A549 (cell line): ENCODE measurements at regions not wholly inside any gene's neighbourhood (a gene's known extent, or its start where the extent isn't known, plus 50 kb on each side); places are given as distances from the start of the nearest gene placed in this dataset.
A peak's percentile ranks its signal among the peaks of the same experiment; 100 is the strongest.

ENCODE experiments used
- ATAC-seq, 2 experiments: fragments of 200-7000 bp in 1 of 2; fragments of >200 bp in 1 of 2; cut with Nextera tagmentation in 1 of 2; cut with Tn5 transposase in 1 of 2; 3 replicates each; pipeline versions ENCODE4 v1.8.0 to v1.9.1; 2018 to 2020; ENCODE audit warnings: mild to moderate bottlenecking in 1 of 2, moderate library complexity in 1 of 2
- CTCF ChIA-PET: fragments of 300-600 bp; sonication (Branson Sonifier 250); formaldehyde crosslinking; extraction: SDS; loops from one replicate; lab custom pipeline; 2021; ENCODE audit warnings: antibody characterized with exemption, inconsistent platforms; lab: Yijun Ruan, JAX
- POLR2A ChIA-PET: fragments of 350-600 bp; formaldehyde crosslinking; extraction: SDS; loops from one replicate; lab custom pipeline; 2021; ENCODE audit warnings: antibody characterized with exemption, inconsistent platforms; lab: Yijun Ruan, JAX
- DNase-seq, 2 experiments: peaks; one replicate each; pipeline versions ENCODE4 v3.0.0 to v3.0.0-alpha.2; 2011 to 2016; ENCODE audit warnings: low read depth in 1 of 2, low spot score in 1 of 2
- FAIRE-seq: peaks from 2 replicates; lab custom pipeline; 2011; peaks lifted over from hg19 to GRCh38; lab: Jason Lieb, UNC
- H3K27ac ChIP-seq, 2 experiments: fragments of >200 bp; sonication (Bioruptor Twin); formaldehyde crosslinking; 3 replicates each; pipeline ENCODE4 v1.5.1; 2016 to 2017
- H3K4me1 ChIP-seq: fragments of >200 bp; sonication (Bioruptor Twin); formaldehyde crosslinking; 3 replicates; pipeline ENCODE4 v1.6.1; 2016
- H3K4me2 ChIP-seq: fragments of >200 bp; sonication (Bioruptor Twin); formaldehyde crosslinking; 3 replicates; pipeline ENCODE4 v1.6.1; 2016
- H3K4me3 ChIP-seq: fragments of >200 bp; sonication (Bioruptor Twin); formaldehyde crosslinking; 3 replicates; pipeline ENCODE4 v1.5.1; 2016
- H3K9me3 ChIP-seq: fragments of >200 bp; sonication (Bioruptor Twin); formaldehyde crosslinking; 3 replicates; pipeline ENCODE4 v1.6.1; 2016
- ATOH8 ChIP-seq: fragments of 250-450 bp; sonication (Bioruptor Pico); IDR thresholded peaks from 2 replicates; pipeline ENCODE4 v1.5.0; 2020; ENCODE audit warnings: low read depth, mild to moderate bottlenecking, moderate library complexity
- CBX2 ChIP-seq: fragments of 200-600 bp; sonication (generic); IDR thresholded peaks from 2 replicates; pipeline ENCODE4 v1.6.1; 2016; ENCODE audit warnings: low read depth, mild to moderate bottlenecking, borderline replicate concordance
- CBX8 ChIP-seq: fragments of 200-600 bp; sonication (generic); IDR thresholded peaks from 2 replicates; pipeline ENCODE4 v1.6.1; 2016
- E2F6 ChIP-seq: IDR thresholded peaks from 2 replicates; pipeline ENCODE4 v1.6.1; 2012; ENCODE audit warnings: low read depth, borderline replicate concordance
- ESRRA ChIP-seq: fragments of 150-350 bp; IDR thresholded peaks from 2 replicates; pipeline ENCODE4 v1.6.1; 2014; ENCODE audit warnings: mild to moderate bottlenecking, low read length, borderline replicate concordance
- HOXB5 ChIP-seq: fragments of 250-450 bp; sonication (Bioruptor Pico); IDR thresholded peaks from 2 replicates; pipeline ENCODE4 v1.5.0; 2020; ENCODE audit warnings: mild to moderate bottlenecking, moderate library complexity
- JUN ChIP-seq, 2 experiments: fragments of >200 bp; sonication (Bioruptor Twin); formaldehyde crosslinking; IDR thresholded peaks; 2 replicates in 1 of 2; 3 replicates in 1 of 2; pipeline ENCODE4 v1.6.1; 2016 to 2017
- NFE2L2 ChIP-seq: fragments of 150-350 bp; conservative IDR thresholded peaks from 2 replicates; pipeline ENCODE4 v1.6.1; 2014; ENCODE audit warnings: low read length
- PHF8 ChIP-seq: fragments of 200-600 bp; sonication (generic); IDR thresholded peaks from 2 replicates; pipeline ENCODE4 v1.6.1; 2016; ENCODE audit warnings: low read depth, mild to moderate bottlenecking, antibody characterized with exemption, moderate library complexity, borderline replicate concordance
- POLR2AphosphoS2 ChIP-seq: conservative IDR thresholded peaks from 2 replicates; pipeline ENCODE4 v1.6.1; 2012; ENCODE audit warnings: low read length, improper control_type of control experiment, inconsistent platforms
- REST ChIP-seq: fragments of 200-600 bp; sonication (generic); IDR thresholded peaks from 2 replicates; pipeline ENCODE4 v1.6.1; 2016; ENCODE audit warnings: antibody characterized with exemption, mild to moderate bottlenecking, moderate library complexity
- TFCP2L1 ChIP-seq: fragments of 250-450 bp; sonication (Bioruptor Pico); IDR thresholded peaks from 2 replicates; pipeline ENCODE4 v1.5.0; 2021; ENCODE audit warnings: mild to moderate bottlenecking
- TP53 ChIP-seq: fragments of 250-450 bp; sonication (Bioruptor Pico); IDR thresholded peaks from 2 replicates; pipeline ENCODE4 v1.5.0; 2021; ENCODE audit warnings: mild to moderate bottlenecking, moderate library complexity
- ZFP36 ChIP-seq: fragments of 450-650 bp; IDR thresholded peaks from 2 replicates; pipeline ENCODE4 v1.6.1; 2014; ENCODE audit warnings: borderline replicate concordance; ENCODE audit not compliant: partially characterized antibody
- ZNF302 ChIP-seq: fragments of 250-450 bp; sonication (Bioruptor Pico); IDR thresholded peaks from 2 replicates; pipeline ENCODE4 v1.9.0; 2021; ENCODE audit warnings: inconsistent platforms, mild to moderate bottlenecking, moderate library complexity
- WGBS: methylation state at CpG from one replicate; pipeline ENCODE4 v1.1.6; 2017; ENCODE audit errors: missing lambda C conversion rate; 5-methylcytosine and 5-hydroxymethylcytosine counted together

GRCh38 chr10:11670381-11670780, 58.9 kb upstream of the USP6NL start:
- no peak for FAIRE-seq
- ChIA-PET POLR2A (no interaction called here), CTCF (interaction anchor here (1.2 to 1.8 kb wide), 3 partner anchors 9 to 56 kb away, joined by 3 to 8 read pairs (median 4); no protein-coding TSS in a partner anchor)
- no peak for ATAC-seq
- no peak overlapping the region for H3K4me2 ChIP-seq
- no peak overlapping the region for H3K27ac ChIP-seq
- no peaks in the 10 kb centered on the region for H3K9me3 ChIP-seq
- H3K4me1 ChIP-seq, result no peaks in the 10 kb centered on the region
- WGBS, result 85% methylated on average over 8 of the region's 10 CpGs
- H3K4me3 ChIP-seq, result no peak overlapping the region
- no peak for DNase-seq
- TF ChIP-seq ESRRA (no peak), NFE2L2 (no peak), E2F6 (no peak), ZFP36 (no peak), JUN (IDR thresholded peaks at IDR 0.05) (no peak), ATOH8 (CRISPR knock-in tag) (no peak), HOXB5 (CRISPR knock-in tag) (no peak), CBX2 (no peak)

- no peaks in the 10 kb centered on the region for H3K4me1 ChIP-seq
- ChIA-PET POLR2A (no interaction called here), CTCF (interaction anchor here (1.2 kb wide), 1 partner anchor 17 kb away, joined by 4 read pairs; no protein-coding TSS in a partner anchor)
- peak overlapping the region; percentile 7; the same call in 1 of the 3 replicates for H3K4me2 ChIP-seq
- ATAC-seq, result no peak; a peak in 1 of 6 replicates
- no peak for FAIRE-seq
- DNase-seq, result no peak
- no peak overlapping the region for H3K4me3 ChIP-seq
- TF ChIP-seq ZNF302, result no peak
- no peak for TF ChIP-seq PHF8
- no peak for TF ChIP-seq REST
- H3K9me3 ChIP-seq, result no peaks in the 10 kb centered on the region
- WGBS, result 77% methylated on average over 9 of the region's 9 CpGs
- no peak overlapping the region for H3K27ac ChIP-seq
These were observed 57.6 kb upstream of the USP6NL start for GRCh38 chr10:11668847-11669610.

GRCh38 chr10:11667756-11668155, 56.3 kb upstream of the USP6NL start:
- no peaks in the 10 kb centered on the region for H3K9me3 ChIP-seq
- H3K4me1 ChIP-seq, result no peaks in the 10 kb centered on the region
- H3K27ac ChIP-seq, result no peak overlapping the region
- no peak overlapping the region for H3K4me2 ChIP-seq
- TF ChIP-seq TFCP2L1 (CRISPR knock-in tag) (no peak), POLR2AphosphoS2 (no peak), TP53 (no peak), CBX8 (no peak)
- ChIA-PET POLR2A (no interaction called here), CTCF (interaction anchor here (0.6 kb wide), 1 partner anchor 18 kb away, joined by 3 read pairs; no protein-coding TSS in a partner anchor)
- WGBS, result 78% methylated on average over 4 of the region's 4 CpGs
- no peak overlapping the region for H3K4me3 ChIP-seq
- no peak for DNase-seq
- no peak for ATAC-seq
- FAIRE-seq, result no peak
